D721Med (cell line): ENCODE measurements at regions not wholly inside any gene's neighbourhood (a gene's known extent, or its start where the extent isn't known, plus 50 kb on each side); places are given as distances from the start of the nearest gene placed in this dataset.

Experiments used
- DNase-seq: peaks from one replicate; pipeline ENCODE4 v3.0.0; 2011; ENCODE audit warnings: low spot score; ENCODE audit not compliant: insufficient read length
- FAIRE-seq: peaks from 2 replicates; lab custom pipeline; 2011; peaks lifted over from hg19 to GRCh38; lab: Jason Lieb, UNC
- TF ChIP-seq, protein P1 (sequence below): IDR thresholded peaks from 2 replicates; pipeline ENCODE4 v1.5.1; 2012; ENCODE audit warnings: mild to moderate bottlenecking, control low read depth; ENCODE audit not compliant: insufficient read depth; ENCODE audit errors: missing control alignments

DNA sequence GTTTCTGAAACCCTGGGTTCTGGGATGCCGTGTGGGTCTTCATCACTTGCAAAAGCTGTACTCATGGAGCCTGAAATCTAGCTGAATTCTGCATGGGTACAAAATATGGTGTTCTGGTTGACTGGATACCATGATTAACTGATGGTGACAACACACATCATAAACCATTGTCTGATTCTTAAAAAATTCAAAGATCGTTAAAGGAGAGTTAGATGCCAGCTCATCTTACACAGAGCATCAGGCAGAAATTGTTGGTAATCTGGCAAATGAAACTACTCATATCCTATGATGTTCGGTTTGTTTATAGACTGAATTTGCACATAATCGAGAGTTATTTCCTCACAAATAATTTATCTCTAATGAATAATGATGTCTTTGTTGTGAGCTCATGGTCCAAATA is 218.1 kb upstream of the PKN2 start:
- TF ChIP-seq, protein P1, sequence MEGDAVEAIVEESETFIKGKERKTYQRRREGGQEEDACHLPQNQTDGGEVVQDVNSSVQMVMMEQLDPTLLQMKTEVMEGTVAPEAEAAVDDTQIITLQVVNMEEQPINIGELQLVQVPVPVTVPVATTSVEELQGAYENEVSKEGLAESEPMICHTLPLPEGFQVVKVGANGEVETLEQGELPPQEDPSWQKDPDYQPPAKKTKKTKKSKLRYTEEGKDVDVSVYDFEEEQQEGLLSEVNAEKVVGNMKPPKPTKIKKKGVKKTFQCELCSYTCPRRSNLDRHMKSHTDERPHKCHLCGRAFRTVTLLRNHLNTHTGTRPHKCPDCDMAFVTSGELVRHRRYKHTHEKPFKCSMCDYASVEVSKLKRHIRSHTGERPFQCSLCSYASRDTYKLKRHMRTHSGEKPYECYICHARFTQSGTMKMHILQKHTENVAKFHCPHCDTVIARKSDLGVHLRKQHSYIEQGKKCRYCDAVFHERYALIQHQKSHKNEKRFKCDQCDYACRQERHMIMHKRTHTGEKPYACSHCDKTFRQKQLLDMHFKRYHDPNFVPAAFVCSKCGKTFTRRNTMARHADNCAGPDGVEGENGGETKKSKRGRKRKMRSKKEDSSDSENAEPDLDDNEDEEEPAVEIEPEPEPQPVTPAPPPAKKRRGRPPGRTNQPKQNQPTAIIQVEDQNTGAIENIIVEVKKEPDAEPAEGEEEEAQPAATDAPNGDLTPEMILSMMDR, result no peak
- no peak for FAIRE-seq

DNA sequence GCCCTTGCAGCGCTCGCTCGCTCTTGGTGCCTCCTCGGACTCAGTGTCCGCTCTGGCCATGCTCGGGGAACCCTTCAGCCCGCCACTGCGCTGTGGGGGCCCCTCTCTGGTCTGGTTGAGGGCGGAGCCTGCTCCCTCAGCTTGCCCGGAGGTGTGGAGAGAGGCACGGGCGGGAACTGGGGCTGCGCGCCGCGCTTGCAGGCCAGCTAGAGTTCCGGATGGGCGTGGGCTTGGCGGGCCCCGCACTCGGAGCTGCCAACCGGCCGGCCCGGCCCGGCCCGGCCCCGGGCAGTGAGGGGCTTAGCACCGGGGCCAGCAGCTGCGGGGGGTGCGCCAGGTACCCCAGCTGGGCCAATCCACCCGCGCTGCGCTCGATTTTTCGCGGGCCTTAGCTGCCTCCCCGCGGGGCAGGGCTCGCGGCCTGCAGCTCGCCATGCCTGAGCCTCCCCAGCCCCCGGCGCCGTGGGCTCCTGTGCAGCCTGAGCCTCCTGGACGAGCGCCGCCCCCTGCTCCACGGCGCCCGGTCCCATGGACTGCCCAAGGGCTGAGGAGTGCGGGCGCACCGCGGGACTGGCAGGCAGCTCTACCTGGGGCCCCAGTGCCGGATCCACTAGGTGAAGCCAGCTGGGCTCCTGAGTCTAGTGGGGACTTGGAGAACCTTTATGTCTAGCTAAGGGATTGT is 217.0 kb upstream of the PKN2 start:
- DNase-seq (no peak), FAIRE-seq (no peak)
- TF ChIP-seq, protein P1, result no peak

More for the DNA sequence above, 218.1 kb upstream of the PKN2 start:
- no peak for DNase-seq

DNA sequence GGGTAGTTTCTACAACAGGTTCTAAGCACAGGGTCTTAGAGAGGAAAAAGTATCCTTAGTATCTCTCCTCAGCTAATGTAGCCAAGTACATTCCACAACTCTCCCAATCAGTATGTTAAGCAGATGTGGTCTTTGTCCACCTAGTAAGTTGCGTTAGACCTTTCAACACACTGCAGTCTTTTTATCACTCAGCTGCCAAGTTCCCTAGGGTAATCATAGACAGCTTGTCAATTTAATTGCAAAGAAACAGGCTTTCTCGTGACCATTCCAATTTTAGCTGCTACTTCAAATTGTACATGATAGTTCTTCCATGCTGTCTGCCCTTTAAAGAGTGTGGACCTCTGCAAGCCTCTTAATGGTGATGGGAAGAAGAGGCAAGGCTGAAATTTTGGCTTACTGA is 211.8 kb upstream of the PKN2 start:
- TF ChIP-seq, protein P1, result no peak
- no peak for DNase-seq
- FAIRE-seq, result no peak

DNA sequence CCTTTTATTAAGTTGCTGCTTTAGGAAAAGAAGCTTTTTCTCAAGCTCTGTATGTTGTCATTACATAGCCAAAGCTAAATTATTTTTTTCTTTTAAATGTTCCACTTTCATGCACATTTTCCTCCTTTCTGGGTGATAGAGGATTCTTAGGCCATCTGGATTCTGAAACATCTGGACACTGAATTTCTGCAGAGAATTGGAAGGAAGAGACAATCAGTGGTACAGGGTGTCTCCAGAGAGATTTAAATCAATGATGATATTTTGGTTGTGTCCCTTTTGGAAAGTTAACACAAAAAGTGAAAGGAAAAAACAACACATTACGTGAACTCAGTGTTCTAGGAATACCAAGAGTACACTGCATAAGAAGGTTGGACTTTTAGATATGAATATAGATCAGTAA is 211.4 kb upstream of the PKN2 start:
- TF ChIP-seq, protein P1, result no peak
- FAIRE-seq, result no peak
- no peak for DNase-seq

DNA sequence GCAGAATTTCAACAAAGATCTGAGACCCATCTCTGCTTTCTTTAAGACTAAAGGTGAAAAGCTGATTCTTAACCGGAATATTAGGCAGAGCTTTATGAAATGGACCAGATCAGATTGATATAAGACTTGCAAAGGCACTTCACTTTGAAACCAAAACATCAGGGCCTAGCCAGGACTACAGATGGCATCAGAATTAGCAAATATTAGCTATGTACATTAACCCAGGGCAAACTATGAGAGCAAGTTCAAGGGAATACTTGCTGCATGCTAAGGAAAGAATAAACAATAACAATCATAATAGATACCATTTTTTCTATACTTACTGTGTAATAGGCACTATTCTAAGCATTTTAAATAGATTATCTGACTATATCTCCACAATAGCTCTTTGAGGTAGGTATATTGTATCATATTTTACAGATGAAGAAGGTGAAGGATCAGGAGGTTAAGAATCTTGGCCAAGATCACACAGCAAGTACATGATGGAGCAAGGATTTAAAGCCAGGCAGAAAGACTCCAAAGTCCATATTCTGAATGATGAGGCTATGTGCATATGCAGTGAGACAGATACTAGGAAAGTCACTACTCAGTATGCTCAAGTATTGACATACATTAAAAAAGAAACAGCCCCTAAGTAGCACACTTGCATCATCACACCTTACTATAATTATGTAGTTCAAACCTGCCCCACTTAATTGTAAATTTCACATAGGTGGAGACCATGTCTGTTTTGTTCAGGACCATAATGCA is 209.3 kb upstream of the PKN2 start:
- FAIRE-seq (no peak), DNase-seq (no peak)
- TF ChIP-seq, protein P1, result no peak

DNA sequence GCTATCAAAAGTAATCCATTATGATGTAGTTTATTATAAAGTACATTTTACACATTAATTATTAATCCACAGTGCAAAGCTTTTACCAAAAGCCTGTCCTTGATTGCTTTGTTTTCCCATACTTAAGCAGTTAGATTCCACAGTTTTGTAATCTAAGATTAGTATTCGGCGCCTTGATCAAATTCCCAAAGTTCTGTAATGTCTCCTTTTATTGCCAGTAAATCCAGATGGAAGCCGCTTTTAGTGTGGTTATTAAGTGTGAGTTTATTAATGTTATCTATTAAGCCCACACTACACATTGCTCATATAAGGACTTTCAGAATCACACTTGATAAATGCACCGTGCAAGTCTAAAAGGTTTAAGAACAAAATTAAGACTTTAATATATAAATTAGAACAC is 199.2 kb upstream of the PKN2 start:
- TF ChIP-seq, protein P1, result no peak
- FAIRE-seq (no peak), DNase-seq (no peak)

- no peak for DNase-seq
- no peak for FAIRE-seq
- TF ChIP-seq, protein P1, result no peak
Measured at GRCh38 chr1:88488237-88488636, 195.8 kb upstream of the PKN2 start.
